T47D (cell line): ENCODE measurements at regions not wholly inside any gene's neighbourhood (a gene's known extent, or its start where the extent isn't known, plus 50 kb on each side); places are given as distances from the start of the nearest gene placed in this dataset.
"Not testable (repeated sequence)": the region's sequence is repeated elsewhere in the genome, so short reads cannot be mapped to it uniquely, and the experiment has no call there.

ENCODE experiments used
- DNase-seq, 2 experiments: peaks; one replicate each; pipeline versions ENCODE4 v3.0.0 to v3.0.0-alpha.2; 2011 to 2012; ENCODE audit warnings: low read depth in 1 of 2, low spot score in 1 of 2
- JUND ChIP-seq: IDR thresholded peaks from 2 replicates; pipeline ENCODE4 v1.6.1; 2012; ENCODE audit warnings: low read depth
- in situ Hi-C: cut with HindIII; loops from 2 replicates; pipeline ENCODE4 v1.10.0; 2016; ENCODE audit warnings: low sequenced_read_pairs, low pct_unique_long_range_greater_than_20kb

GRCh38 chr15:21357056-21357455 lies 83.2 kb downstream of the POTEB3 start:
- DNase-seq, in situ Hi-C loops: not testable (repeated sequence)

DNA sequence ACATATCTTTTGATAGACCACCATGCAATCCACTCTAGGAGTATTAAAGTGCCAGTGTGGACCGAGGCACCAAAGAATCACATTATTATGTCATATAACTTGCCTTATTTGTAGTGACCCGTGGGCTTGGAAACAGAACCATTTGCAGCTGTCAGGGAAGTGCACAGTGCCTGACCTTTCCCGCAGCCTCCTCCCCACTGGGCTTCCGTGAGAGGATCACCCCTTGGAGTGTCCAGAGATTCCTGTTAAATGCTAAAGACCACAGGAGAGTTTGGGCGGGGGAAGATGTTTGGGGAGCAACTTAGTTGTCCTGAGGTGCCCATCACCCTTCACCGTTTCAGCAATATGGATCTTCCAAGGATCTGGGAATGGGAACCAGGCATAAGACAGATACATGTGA lies 84.4 kb downstream of the POTEB3 start:
- DNase-seq, in situ Hi-C loops: not testable (repeated sequence)

DNA sequence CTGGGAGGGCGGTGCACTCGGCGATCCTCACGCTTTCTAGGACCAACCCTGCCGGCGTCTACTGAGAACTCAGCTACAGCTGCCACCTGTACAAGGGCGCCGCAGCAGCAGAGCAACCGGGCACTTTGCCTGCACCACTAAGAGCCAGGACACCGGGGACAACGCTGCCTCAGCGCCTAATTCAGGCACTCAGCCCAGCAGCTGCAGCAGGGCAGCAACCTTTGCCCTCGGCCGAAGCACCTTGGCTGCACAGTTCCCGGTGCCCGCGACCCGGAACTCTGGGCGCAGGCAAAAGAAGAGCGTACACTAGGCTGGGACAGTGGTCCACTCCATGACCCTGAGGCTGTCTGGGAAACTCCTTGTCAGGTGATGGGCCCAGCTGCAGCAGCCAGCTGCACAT lies 85.7 kb downstream of the POTEB3 start:
- in situ Hi-C loops, DNase-seq: not testable (repeated sequence)

DNA sequence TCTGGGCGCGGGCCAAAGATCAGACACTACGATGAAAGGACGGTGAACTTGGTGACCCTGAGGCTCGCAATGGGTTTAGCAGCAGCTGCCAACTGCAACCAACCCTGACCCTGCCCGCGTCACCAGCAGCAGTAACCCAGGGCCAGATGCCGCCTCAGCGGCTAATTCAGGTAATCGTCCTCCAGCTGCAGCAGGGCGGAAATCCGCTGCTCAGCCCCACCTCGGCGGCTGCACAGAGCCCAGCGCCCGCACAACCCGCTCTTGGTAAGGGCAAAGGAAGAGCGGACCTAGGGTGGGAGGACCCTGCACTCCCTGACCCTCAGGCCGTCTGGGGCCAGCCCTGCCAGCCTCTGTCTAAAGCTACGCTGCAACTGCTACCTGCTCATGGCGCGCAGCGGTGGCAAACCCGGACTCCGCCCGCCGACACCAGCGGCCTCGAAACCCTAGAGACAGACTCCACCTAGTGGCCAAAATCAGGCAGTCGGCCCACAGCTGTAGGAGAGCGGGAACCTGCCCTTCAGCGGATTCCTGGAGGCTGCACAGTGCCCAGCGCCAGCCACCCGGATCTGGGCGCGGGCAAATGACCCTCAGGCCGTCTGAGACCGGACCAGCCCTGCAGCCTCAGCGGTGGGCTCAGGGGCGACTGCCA lies 87.5 kb downstream of the POTEB3 start:
- in situ Hi-C loops, DNase-seq: not testable (repeated sequence)

- in situ Hi-C loops, DNase-seq: not testable (repeated sequence)
Measured at GRCh38 chr15:21344960-21345359, 95.3 kb downstream of the POTEB3 start.

DNA sequence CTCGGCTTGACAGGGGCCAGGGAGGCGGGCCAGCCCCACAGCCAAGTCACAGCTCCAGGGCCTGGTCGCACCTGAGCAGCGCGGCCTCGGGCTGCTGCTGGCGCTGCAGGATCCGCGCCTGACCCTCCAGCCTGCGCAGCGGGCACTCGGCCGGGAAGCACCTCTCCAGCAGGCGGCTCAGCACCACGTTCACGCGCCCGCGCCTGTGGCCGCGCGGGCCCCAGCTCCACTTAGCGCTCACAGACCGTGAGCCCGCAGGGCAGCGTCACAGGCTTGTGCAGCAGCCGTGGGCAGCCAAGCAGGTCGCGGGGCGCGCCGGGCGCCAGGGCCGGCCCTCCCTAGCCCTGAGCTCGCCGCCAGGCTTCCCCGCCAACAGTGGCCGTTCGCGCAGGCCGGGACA lies 95.8 kb downstream of the POTEB3 start:
- in situ Hi-C loops, DNase-seq: not testable (repeated sequence)

GRCh38 chr15:21337028-21337427 lies 103.3 kb downstream of the POTEB3 start:
- DNase-seq, in situ Hi-C loops: not testable (repeated sequence)

DNA sequence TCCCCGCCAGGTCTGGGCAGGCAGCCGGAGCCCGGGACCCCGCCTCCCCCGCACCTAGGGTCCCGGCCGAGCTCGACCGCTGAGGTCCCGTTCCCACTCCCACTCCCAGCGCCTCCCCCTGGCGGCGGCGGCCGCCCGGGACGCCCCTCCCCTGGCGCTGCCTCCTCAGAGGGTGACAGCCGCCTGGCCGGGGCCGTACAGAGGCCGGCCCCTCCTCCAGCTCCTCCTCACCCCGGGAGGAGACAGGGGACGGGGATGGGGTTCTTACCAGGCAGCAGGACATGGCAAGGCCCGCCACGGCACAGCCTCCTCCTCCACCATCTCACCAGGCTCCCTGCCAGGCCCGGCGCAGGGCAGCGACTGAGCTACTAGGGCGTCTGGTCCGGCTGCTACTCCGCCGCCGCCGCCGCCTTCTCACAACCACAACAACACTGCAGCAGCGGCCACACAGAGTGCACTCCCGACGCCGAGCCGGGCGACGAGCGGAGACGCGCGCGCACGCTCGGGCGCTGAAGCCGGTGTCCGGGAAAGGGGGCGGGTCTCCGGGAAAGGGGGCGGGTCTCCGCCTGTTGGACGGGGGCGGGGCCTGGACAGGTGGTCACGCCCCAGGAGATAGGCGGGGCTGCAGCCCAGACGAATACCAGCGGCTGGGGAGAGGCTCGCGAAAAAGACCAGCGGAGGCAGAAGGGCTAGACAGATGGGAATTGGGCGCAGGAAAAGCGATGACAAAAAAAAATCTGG lies 115.4 kb downstream of the POTEB3 start:
- in situ Hi-C loops, DNase-seq: not testable (repeated sequence)

- DNase-seq, in situ Hi-C loops: not testable (repeated sequence)
Measured at GRCh38 chr15:21284353-21284752, 155.9 kb downstream of the POTEB3 start.

DNA sequence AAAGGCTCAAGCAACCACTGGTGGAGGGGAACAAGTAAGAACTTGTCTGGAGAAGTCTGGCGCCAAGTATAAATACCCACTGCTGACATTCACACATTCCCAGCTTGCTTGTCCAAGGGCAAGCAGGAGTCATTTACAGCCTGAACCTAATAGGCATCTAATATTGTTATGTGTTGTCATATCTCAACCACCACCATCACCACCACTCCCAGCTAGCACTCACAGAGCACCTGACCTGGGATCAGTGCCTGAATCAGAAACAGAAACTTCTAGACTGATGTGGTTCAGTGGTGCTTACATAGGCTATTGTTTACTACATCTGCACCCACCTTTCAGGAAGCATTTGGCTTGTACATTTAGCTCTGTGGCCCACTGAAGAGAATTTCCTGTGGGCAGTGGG lies 157.1 kb downstream of the POTEB3 start:
- in situ Hi-C loops, DNase-seq: not testable (repeated sequence)

GRCh38 chr15:21280272-21280671 lies 160.0 kb downstream of the POTEB3 start:
- in situ Hi-C loops, DNase-seq: not testable (repeated sequence)

GRCh38 chr15:21272176-21272982 lies 167.9 kb downstream of the POTEB3 start:
- in situ Hi-C loops, DNase-seq: not testable (repeated sequence)

- TF ChIP-seq JUND: no peak
- in situ Hi-C loops: no loop called here
- DNase-seq: no peak
Measured at GRCh38 chr15:21271566-21271965, 168.7 kb downstream of the POTEB3 start.
